ENCODE measurements at regions not wholly inside any gene's neighbourhood (a gene's known extent, or its start where the extent isn't known, plus 50 kb on each side); places are given as distances from the start of the nearest gene placed in this dataset.
"Not testable (repeated sequence)": the region's sequence is repeated elsewhere in the genome, so short reads cannot be mapped to it uniquely, and the experiment has no call there.

GRCh38 chr15:31607656-31608055, 281.0 kb downstream of the KLF13 start:
- no peak overlapping the region for H3K27ac ChIP-seq (ENCODE audit: insufficient read depth, low read depth, low read length, poor library complexity, severe bottlenecking)
- H3K4me1 ChIP-seq (ENCODE audit: control insufficient read depth, insufficient read depth, low read length), result peaks cover 6% of the 10 kb centered on the region
- WGBS, 2 experiments, result 97% methylated on average over 3 of the region's 3 CpGs
- no peaks in the 10 kb centered on the region for H3K36me3 ChIP-seq (ENCODE audit: control insufficient read depth, insufficient read depth, low read length)
- H3K27me3 ChIP-seq (ENCODE audit: control insufficient read depth, insufficient read depth, low read length, poor library complexity, severe bottlenecking), result no peaks in the 10 kb centered on the region
- no peaks in the 10 kb centered on the region for H3K9me3 ChIP-seq (ENCODE audit: control insufficient read depth, low read length)
- H3K4me3 ChIP-seq (ENCODE audit: insufficient read depth, low read depth, low read length), result no peak overlapping the region

- peaks cover 6% of the 10 kb centered on the region for H3K4me1 ChIP-seq (ENCODE audit: control insufficient read depth, insufficient read depth, low read length)
Observed at GRCh38 chr15:31609258-31609681, 282.6 kb downstream of the KLF13 start.

GRCh38 chr15:31609906-31610305, 283.3 kb downstream of the KLF13 start:
- peaks cover 6% of the 10 kb centered on the region for H3K4me1 ChIP-seq (ENCODE audit: control insufficient read depth, insufficient read depth, low read length)
- no peaks in the 10 kb centered on the region for H3K36me3 ChIP-seq (ENCODE audit: control insufficient read depth, insufficient read depth, low read length)
- WGBS, 2 experiments, result 85 to 100% methylated on average over 1 to 2 of the region's 2 CpGs
- H3K9me3 ChIP-seq (ENCODE audit: control insufficient read depth, low read length), result no peaks in the 10 kb centered on the region
- H3K27me3 ChIP-seq (ENCODE audit: control insufficient read depth, insufficient read depth, low read length, poor library complexity, severe bottlenecking), result no peaks in the 10 kb centered on the region
- H3K27ac ChIP-seq (ENCODE audit: insufficient read depth, low read depth, low read length, poor library complexity, severe bottlenecking), result no peak overlapping the region
- no peak overlapping the region for H3K4me3 ChIP-seq (ENCODE audit: insufficient read depth, low read depth, low read length)

More at GRCh38 chr15:31609258-31609681, 282.6 kb downstream of the KLF13 start:
- no peaks in the 10 kb centered on the region for H3K36me3 ChIP-seq (ENCODE audit: control insufficient read depth, insufficient read depth, low read length)
- 71 to 80% methylated on average over 6 of the region's 6 CpGs for WGBS, 2 experiments
- H3K9me3 ChIP-seq (ENCODE audit: control insufficient read depth, low read length), result no peaks in the 10 kb centered on the region
- H3K4me3 ChIP-seq (ENCODE audit: insufficient read depth, low read depth, low read length), result no peak overlapping the region
- H3K27me3 ChIP-seq (ENCODE audit: control insufficient read depth, insufficient read depth, low read length, poor library complexity, severe bottlenecking), result no peaks in the 10 kb centered on the region
- H3K27ac ChIP-seq (ENCODE audit: insufficient read depth, low read depth, low read length, poor library complexity, severe bottlenecking), result no peak overlapping the region

DNA sequence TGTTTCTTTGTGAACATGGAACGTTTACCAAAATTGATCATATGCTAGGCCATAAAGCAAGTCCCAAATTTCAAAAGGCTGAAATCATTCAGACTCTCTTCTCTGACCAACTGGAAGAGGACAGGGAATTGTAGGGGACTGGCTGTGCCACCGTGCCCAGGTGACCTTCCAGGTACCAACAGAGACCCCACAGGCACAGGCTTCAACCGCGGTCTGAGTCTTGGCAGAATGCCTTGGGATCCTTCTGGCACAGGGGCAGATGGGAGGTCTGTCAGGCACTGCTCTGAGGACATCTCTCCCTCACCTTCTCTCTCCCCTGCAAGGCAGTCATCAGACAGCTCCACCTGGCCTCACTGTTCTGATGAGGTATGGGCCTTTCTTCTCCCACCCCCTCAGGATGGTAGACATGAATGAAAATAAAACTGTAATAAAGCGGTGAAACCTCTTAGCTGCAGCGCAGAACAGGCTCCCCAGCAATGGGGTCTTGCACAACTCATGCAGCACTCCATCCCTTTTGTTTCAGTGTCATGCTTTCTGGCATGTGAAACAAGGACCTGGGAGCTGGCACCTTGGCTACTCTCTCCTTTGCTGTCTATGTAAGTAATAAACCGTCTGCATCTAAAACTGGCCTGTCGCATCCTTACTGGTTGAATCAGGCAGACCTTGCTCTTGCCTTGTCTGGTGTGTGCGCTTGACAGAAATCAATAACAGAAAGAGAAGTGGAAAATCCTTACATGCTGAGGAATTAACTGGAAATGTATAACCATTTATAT, 289.2 kb downstream of the KLF13 start:
- H3K27me3 ChIP-seq (ENCODE audit: control insufficient read depth, insufficient read depth, low read length, poor library complexity, severe bottlenecking), result no peaks in the 10 kb centered on the region
- WGBS, 2 experiments, result 93 to 95% methylated on average over 9 of the region's 9 CpGs
- H3K27ac ChIP-seq (ENCODE audit: insufficient read depth, low read depth, low read length, poor library complexity, severe bottlenecking), result no peak overlapping the region
- no peaks in the 10 kb centered on the region for H3K9me3 ChIP-seq (ENCODE audit: control insufficient read depth, low read length)
- H3K36me3 ChIP-seq (ENCODE audit: control insufficient read depth, insufficient read depth, low read length), result no peaks in the 10 kb centered on the region
- H3K4me1 ChIP-seq (ENCODE audit: control insufficient read depth, insufficient read depth, low read length), result no peaks in the 10 kb centered on the region
- no peak overlapping the region for H3K4me3 ChIP-seq (ENCODE audit: insufficient read depth, low read depth, low read length)

GRCh38 chr15:31623297-31623696, 296.7 kb downstream of the KLF13 start:
- H3K27ac ChIP-seq (ENCODE audit: insufficient read depth, low read depth, low read length, poor library complexity, severe bottlenecking); H3K4me3 ChIP-seq (ENCODE audit: insufficient read depth, low read depth, low read length); H3K9me3 ChIP-seq (ENCODE audit: control insufficient read depth, low read length); H3K27me3 ChIP-seq (ENCODE audit: control insufficient read depth, insufficient read depth, low read length, poor library complexity, severe bottlenecking); H3K4me1 ChIP-seq (ENCODE audit: control insufficient read depth, insufficient read depth, low read length); H3K36me3 ChIP-seq (ENCODE audit: control insufficient read depth, insufficient read depth, low read length): not testable (repeated sequence)
- WGBS, 2 experiments, result 93 to 94% methylated on average over 11 of the region's 11 CpGs

- not testable (repeated sequence) for H3K36me3 ChIP-seq (ENCODE audit: control insufficient read depth, insufficient read depth, low read length); H3K4me1 ChIP-seq (ENCODE audit: control insufficient read depth, insufficient read depth, low read length); H3K27ac ChIP-seq (ENCODE audit: insufficient read depth, low read depth, low read length, poor library complexity, severe bottlenecking); H3K9me3 ChIP-seq (ENCODE audit: control insufficient read depth, low read length); H3K4me3 ChIP-seq (ENCODE audit: insufficient read depth, low read depth, low read length); H3K27me3 ChIP-seq (ENCODE audit: control insufficient read depth, insufficient read depth, low read length, poor library complexity, severe bottlenecking)
- no CpG with 5 or more reads among the region's 1 CpG for WGBS, 2 experiments
Observed at GRCh38 chr15:31624115-31624514, 297.5 kb downstream of the KLF13 start.

- H3K4me1 ChIP-seq (ENCODE audit: control insufficient read depth, insufficient read depth, low read length); H3K27me3 ChIP-seq (ENCODE audit: control insufficient read depth, insufficient read depth, low read length, poor library complexity, severe bottlenecking); H3K27ac ChIP-seq (ENCODE audit: insufficient read depth, low read depth, low read length, poor library complexity, severe bottlenecking); H3K36me3 ChIP-seq (ENCODE audit: control insufficient read depth, insufficient read depth, low read length); H3K9me3 ChIP-seq (ENCODE audit: control insufficient read depth, low read length); H3K4me3 ChIP-seq (ENCODE audit: insufficient read depth, low read depth, low read length): not testable (repeated sequence)
- 80 to 91% methylated on average over 5 of the region's 6 CpGs for WGBS, 2 experiments
Observed at GRCh38 chr15:31635715-31636114, 309.1 kb downstream of the KLF13 start.

- H3K27me3 ChIP-seq (ENCODE audit: control insufficient read depth, insufficient read depth, low read length, poor library complexity, severe bottlenecking); H3K27ac ChIP-seq (ENCODE audit: insufficient read depth, low read depth, low read length, poor library complexity, severe bottlenecking); H3K9me3 ChIP-seq (ENCODE audit: control insufficient read depth, low read length); H3K4me1 ChIP-seq (ENCODE audit: control insufficient read depth, insufficient read depth, low read length); H3K4me3 ChIP-seq (ENCODE audit: insufficient read depth, low read depth, low read length); H3K36me3 ChIP-seq (ENCODE audit: control insufficient read depth, insufficient read depth, low read length): not testable (repeated sequence)
- WGBS, 2 experiments, result 100% methylated on average over 1 of the region's 1 CpG
Observed at GRCh38 chr15:31636911-31637310, 310.3 kb downstream of the KLF13 start.

GRCh38 chr15:31643955-31644354, 317.3 kb downstream of the KLF13 start:
- 59 to 70% methylated on average over 3 of the region's 5 CpGs for WGBS, 2 experiments
- not testable (repeated sequence) for H3K9me3 ChIP-seq (ENCODE audit: control insufficient read depth, low read length); H3K4me3 ChIP-seq (ENCODE audit: insufficient read depth, low read depth, low read length); H3K27me3 ChIP-seq (ENCODE audit: control insufficient read depth, insufficient read depth, low read length, poor library complexity, severe bottlenecking); H3K36me3 ChIP-seq (ENCODE audit: control insufficient read depth, insufficient read depth, low read length); H3K4me1 ChIP-seq (ENCODE audit: control insufficient read depth, insufficient read depth, low read length); H3K27ac ChIP-seq (ENCODE audit: insufficient read depth, low read depth, low read length, poor library complexity, severe bottlenecking)

- not testable (repeated sequence) for H3K27ac ChIP-seq (ENCODE audit: insufficient read depth, low read depth, low read length, poor library complexity, severe bottlenecking); H3K4me3 ChIP-seq (ENCODE audit: insufficient read depth, low read depth, low read length); H3K36me3 ChIP-seq (ENCODE audit: control insufficient read depth, insufficient read depth, low read length); H3K27me3 ChIP-seq (ENCODE audit: control insufficient read depth, insufficient read depth, low read length, poor library complexity, severe bottlenecking); H3K9me3 ChIP-seq (ENCODE audit: control insufficient read depth, low read length); H3K4me1 ChIP-seq (ENCODE audit: control insufficient read depth, insufficient read depth, low read length)
- 87 to 89% methylated on average over 3 of the region's 3 CpGs for WGBS, 2 experiments
Observed at GRCh38 chr15:31644761-31645160, 318.1 kb downstream of the KLF13 start.
